ENCODE measurements at regions not wholly inside any gene's neighbourhood (a gene's known extent, or its start where the extent isn't known, plus 50 kb on each side); places are given as distances from the start of the nearest gene placed in this dataset.

DNA sequence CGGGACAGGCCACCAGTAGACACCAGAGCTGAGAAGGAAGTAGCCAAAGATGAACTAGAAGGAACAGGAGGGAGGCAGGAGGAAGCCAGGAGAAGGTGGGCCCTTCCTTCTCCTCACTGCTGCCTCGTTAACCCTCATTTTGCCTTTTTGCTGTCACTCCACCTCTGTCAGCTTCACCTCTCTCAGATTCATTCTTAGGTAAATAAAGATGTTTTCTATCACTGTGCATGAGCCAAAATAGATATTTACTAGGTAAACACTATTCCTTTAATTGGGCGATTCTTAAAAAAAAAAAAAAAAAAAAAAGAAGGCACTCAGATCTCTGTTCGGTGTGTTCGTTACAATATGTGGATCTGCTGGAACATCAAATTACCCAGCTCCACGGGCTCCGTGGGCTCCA, 112.3 kb downstream of the GLUL start:
- Histone ChIP-seq H3K4me2 (ENCODE audit: low read length) (no peak overlapping the region), H3K9me2 (ENCODE audit: insufficient read depth) (no peaks in the 10 kb centered on the region), H3K9ac (ENCODE audit: low read length) (no peak overlapping the region), H3K36me3 (ENCODE audit: control insufficient read depth in 1 of 2, insufficient read depth in 2 of 2, low read length in 2 of 2) (no peaks in the 10 kb centered on the region), H2AFZ (ENCODE audit: low read depth, low read length, poor library complexity, severe bottlenecking) (no peak overlapping the region), H3K27me3 (ENCODE audit: insufficient read depth, low read length) (no peaks in the 10 kb centered on the region), H4K20me1 (ENCODE audit: insufficient read depth) (no peaks in the 10 kb centered on the region), H3K4me1 (ENCODE audit: control insufficient read depth in 1 of 2, insufficient read depth in 2 of 2, low read length in 2 of 2) (no peaks in the 10 kb centered on the region), H3K27ac (ENCODE audit: low read depth, low read length) (no peak overlapping the region), H3K79me2 (ENCODE audit: insufficient read depth, low read length) (no peaks in the 10 kb centered on the region), H3K4me3 (replicated peaks in 1 of 2; ENCODE audit: low read depth in 1 of 2, low read length in 2 of 2) (no peak overlapping the region), H3K9me3 (ENCODE audit: control insufficient read depth in 1 of 2, insufficient read depth in 1 of 2, low read depth in 1 of 2, low read length in 2 of 2) (no peaks in the 10 kb centered on the region)
- intact Hi-C loops (cut with micrococcal nuclease) = no loop called here
- DNase-seq (ENCODE audit: low read depth, low spot score) (no peak), ATAC-seq (no peak)
- POLR2A ChIA-PET = interaction anchor here (1.6 kb wide), 1 partner anchor 11 kb away, joined by 3 read pairs; no protein-coding TSS in a partner anchor
- TF ChIP-seq POLR2AphosphoS5 (IDR thresholded peaks at IDR 0.05; ENCODE audit: low read depth, low read length) (no peak), FOSL1 (IDR thresholded peaks at IDR 0.05; ENCODE audit: low read depth) (no peak), POLR2A (IDR thresholded peaks at IDR 0.05; ENCODE audit: borderline replicate concordance, extremely low read depth, insufficient read depth, insufficient read length) (no peak), SIN3A (IDR thresholded peaks at IDR 0.05; ENCODE audit: low read depth) (no peak), ZFX (IDR thresholded peaks at IDR 0.05) (no peak), CEBPB (IDR thresholded peaks at IDR 0.05; ENCODE audit: low read depth) (no peak), CTCF (IDR thresholded peaks at IDR 0.05 in 2 of 3, conservative IDR thresholded peaks at IDR 0.05 in 1 of 3; ENCODE audit: borderline replicate concordance in 1 of 3, insufficient read depth in 1 of 3, low read depth in 2 of 3, low read length in 2 of 3) (no peak), MAX (IDR thresholded peaks at IDR 0.05) (no peak), JUND (IDR thresholded peaks at IDR 0.05) (no peak), REST (IDR thresholded peaks at IDR 0.05; ENCODE audit: low read depth) (no peak), SRF (IDR thresholded peaks at IDR 0.05; ENCODE audit: low read depth) (no peak), SP1 (IDR thresholded peaks at IDR 0.05; ENCODE audit: low read depth) (no peak), TCF7L2 (IDR thresholded peaks at IDR 0.05; ENCODE audit: borderline replicate concordance, extremely low read depth, insufficient read depth, insufficient read length) (no peak), ZNF274 (IDR thresholded peaks at IDR 0.05; ENCODE audit: low read depth, low read length) (no peak), EGR1 (IDR thresholded peaks at IDR 0.05; ENCODE audit: low read depth) (no peak)
- TF ChIP-seq, protein P1, sequence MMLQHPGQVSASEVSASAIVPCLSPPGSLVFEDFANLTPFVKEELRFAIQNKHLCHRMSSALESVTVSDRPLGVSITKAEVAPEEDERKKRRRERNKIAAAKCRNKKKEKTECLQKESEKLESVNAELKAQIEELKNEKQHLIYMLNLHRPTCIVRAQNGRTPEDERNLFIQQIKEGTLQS (IDR thresholded peaks at IDR 0.05) = no peak
- BruUV-seq (replicated peaks) = no TSS peak
- CTCF ChIA-PET = no interaction called here
- RAD21 ChIA-PET (ENCODE audit: low non-redundant PET in 1 of 2, low total read pairs in 2 of 2, uncharacterized antibody in 2 of 2, unreplicated experiment in 2 of 2) = interaction anchor here in 1 of 2 experiments (0.7 kb wide), 1 partner anchor 15 kb away, joined by 6 read pairs; no protein-coding TSS in a partner anchor

Data from HCT116 (cell line).